ENCODE measurements at regions not wholly inside any gene's neighbourhood (a gene's known extent, or its start where the extent isn't known, plus 50 kb on each side); places are given as distances from the start of the nearest gene placed in this dataset.

DNA sequence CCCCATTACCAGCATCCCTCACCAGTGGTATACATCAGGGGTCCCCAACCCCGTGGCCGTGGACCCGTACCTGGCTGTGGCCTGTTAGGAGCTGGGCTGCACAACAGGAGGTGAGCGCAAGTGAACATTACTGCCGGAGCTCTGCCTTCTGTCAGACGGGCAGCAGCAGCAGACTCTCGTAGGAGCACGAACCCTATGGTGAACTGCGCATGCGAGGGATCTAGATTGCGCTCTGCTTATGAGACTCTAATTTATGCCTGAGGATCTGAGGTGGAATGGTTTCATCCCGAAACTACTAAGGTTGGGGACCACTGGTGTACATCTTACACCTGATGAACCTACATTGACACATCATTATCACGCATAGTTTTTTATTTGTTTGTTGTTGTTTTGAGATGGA is 52.8 kb upstream of the DHX15 start:
- no peak for DNase-seq

DNA sequence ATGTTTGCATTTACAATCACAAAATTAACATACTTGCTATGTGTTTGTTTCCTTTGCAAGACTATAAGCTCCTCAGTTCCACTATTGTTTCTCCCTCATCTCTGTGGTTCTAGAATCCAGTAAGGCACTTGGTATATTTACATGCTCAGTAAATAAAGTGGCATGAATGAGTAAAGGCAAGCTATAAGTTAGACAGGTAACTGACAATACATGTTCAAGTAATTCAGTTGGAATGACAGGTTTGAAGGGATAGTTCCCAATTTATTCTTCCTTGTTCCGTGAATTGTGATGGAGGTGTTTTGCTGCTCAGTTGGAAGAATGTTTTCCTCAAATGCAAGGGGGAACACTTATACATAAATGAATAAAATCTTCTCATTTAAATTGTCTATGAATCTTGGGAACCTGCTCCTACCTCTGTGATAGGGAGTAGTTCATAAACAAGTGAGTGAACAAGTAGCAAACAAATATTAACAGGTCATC is 54.1 kb upstream of the DHX15 start:
- DNase-seq: no peak

DNA sequence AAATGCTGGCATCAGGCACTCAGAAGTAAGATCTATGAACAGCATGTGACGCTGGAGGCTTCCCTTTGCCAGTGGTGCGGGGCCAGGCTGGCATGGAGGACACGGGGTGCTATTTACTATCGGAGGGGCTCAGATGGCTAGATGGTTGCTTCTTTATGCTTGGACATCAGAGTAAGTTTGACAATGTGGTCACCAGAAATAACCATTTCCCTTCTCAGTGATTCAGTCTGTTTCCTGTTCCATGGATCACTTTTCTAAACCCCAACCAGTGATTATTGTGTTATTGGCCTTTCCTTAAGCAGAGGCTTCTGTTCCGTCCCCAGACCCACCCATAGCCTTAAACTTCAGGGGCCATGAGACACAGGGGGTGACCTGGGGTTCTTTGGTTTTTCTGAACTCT is 55.4 kb upstream of the DHX15 start:
- no peak for DNase-seq

DNA sequence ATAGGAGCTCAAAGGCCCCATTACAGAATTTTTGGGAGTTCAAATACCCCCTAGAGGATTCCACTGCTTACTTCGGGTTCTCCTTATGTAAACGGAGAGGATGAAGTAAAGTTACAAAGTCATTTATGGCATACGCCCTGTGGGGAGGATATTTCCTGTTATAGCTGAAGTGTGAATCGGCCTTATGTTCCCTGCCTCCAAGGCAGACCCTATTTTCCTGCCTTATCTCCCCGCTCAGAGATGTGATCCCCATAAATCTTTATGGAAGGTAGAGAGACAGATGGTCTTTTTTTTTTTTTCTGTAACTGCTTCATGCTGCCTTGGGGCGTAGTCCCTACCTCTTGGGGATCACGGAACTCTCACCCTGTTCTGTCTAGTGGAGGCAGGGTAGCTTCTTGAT is 56.0 kb upstream of the DHX15 start:
- DNase-seq: no peak

DNA sequence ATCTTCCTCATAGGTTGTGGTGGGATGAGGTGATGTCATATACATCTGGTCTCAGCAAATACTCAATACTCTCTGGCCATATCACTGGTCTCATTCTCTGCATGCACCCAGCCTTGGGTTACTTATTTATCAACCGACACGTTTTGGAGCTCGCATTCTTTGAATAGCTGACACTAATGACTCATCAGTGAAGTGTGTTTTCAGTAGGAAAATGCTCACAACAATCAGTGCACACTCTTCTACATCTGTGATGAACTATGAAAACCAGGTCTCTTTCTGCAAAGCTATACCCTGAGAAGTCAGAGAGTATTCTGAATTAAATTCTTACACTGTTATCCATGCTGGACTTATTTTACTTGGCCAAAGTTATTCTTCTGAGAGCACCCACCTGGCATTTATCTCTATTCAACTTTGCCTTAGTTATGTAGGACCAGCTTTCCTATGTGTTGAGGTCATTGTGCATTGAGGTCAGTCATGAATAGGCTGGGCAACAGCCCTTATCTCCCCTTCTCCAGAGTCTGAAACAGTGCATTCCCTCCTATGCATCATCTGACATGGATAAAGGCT is 58.7 kb upstream of the DHX15 start:
- no peak for DNase-seq

DNA sequence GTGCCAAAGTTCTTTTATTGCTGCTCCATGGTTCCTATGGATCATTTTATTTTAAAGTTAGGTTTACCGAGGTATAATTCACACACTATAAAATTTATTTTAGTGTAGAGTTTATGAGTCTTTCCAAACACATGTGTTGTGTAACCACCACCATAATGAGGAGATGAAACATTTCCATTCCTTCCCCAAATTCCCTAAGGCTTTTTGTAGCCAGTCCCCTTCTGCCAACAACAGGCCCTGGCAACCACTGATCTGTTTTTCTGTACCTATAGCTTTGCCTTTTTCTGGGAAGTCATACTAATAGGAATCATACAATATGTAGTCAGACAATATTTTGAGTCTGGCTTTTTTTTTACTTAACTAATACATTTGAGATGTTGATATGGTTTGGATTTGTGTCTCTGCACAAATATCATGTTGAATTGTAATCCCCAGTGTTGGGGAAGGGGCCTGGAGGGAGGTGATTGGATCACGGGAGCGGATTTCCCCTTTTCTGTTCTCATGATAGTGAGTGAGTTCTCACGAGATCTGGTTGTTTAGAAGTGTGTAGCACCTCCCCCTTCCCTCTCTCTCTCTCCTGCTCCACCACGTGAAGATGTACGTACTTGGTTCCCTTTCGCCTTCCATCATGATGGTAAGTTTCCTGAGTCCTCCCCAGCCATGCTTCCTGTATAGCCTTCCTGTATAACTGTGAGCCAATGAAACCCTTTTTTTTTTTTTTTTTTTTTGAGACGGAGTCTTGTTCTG is 59.6 kb upstream of the DHX15 start:
- no peak for DNase-seq

DNA sequence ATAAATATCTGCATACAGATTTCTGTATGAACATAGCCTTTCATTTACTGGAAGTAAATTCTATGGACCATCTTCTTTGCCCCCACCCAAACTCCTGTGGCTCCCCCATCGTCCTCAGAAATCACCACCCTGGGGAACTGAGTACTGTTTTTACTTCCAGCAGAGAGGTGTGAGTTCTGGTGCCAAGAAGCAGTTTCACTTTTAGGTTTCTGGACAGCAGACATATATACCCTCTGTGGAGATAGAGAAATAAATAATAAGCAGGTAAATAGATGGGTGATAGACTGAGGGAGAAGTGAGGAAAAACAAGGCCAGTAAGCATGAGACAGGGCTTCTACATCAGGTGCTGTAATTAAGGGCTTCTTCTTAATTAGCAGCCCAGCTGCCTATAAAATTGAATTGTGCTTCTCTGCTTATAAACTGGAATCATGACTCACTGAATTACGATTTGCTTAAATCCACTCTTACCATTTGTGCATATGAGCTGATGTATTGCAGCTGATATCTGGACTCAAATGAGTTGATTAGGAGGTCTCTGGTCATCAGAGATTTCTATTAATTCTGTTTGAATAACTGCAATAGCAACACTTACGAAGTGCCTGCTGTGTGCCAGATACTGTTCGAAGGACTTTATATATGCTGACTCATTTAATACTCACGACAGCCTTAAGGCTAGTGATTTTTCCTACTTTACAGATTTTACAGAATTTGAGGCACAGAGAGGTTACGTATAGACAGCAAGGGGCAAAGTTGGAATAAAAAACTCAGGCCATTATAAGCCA is 60.8 kb upstream of the DHX15 start:
- no peak for DNase-seq

DNA sequence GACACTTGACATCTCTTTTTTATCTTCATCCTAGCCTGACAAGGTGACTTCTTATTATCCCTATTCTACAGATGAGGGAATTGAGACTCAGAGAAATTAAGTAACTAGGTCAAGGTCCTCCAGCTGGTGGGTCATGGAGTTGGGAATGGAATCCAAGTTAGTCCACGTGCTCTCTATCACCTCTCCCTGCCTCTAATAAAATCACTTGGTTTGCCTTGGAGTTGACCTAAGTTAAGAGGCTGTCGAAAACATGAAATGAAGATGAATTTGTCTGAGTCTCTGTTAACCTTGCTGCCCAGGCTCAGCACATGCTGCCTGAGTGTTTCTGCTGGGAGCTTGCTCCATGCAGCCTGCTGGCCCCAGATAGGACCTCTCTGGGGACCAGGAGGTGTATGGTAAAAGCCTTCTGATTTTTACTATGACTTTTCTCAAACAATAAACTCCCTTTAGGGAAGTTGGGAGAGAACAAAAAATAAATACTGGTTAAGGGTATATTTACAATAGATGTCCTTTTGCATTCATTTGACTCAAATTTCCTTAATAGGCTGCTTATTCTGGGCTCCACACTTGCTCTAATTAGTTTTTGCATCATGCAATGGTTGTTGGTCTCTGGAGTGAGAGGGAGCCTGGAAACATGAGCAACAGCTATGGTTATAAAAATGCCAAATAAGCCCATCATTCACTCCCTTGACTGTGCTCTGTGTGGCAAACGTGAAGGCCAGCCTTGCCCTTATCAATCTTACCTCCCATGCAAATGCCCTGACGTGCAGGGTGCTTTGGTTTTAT is 61.6 kb upstream of the DHX15 start:
- DNase-seq: no peak

DNA sequence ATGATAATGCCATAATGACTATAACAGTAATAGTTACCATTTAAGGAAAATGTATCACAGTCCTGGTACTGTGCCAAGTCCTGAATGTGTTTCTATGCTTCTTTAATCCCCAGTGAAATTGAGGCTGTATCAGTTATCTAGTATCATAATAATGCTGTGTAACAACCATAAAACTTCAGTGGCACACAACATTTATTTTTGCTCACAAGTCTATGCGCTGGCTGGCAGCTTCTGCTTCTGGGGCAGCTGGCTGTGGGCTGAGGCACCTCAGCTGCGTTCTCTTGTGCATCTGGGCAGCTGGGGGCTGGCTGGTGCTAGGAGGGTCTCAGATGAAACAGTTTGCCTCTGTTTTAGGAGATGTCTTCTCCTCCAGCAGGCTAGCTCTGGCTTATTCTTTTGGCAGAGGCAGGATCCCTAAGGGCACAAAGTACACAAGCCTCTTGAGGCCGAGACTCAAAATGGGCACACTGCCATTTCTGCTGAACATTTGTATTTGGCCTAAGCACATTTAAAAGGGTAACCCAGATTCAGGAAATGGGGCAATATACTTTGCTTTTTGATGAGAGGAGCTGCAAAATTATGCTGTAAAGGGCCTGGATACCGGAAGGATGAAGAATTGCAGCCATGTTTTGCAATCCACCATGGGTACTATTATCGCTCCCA is 62.6 kb upstream of the DHX15 start:
- DNase-seq: no peak

DNA sequence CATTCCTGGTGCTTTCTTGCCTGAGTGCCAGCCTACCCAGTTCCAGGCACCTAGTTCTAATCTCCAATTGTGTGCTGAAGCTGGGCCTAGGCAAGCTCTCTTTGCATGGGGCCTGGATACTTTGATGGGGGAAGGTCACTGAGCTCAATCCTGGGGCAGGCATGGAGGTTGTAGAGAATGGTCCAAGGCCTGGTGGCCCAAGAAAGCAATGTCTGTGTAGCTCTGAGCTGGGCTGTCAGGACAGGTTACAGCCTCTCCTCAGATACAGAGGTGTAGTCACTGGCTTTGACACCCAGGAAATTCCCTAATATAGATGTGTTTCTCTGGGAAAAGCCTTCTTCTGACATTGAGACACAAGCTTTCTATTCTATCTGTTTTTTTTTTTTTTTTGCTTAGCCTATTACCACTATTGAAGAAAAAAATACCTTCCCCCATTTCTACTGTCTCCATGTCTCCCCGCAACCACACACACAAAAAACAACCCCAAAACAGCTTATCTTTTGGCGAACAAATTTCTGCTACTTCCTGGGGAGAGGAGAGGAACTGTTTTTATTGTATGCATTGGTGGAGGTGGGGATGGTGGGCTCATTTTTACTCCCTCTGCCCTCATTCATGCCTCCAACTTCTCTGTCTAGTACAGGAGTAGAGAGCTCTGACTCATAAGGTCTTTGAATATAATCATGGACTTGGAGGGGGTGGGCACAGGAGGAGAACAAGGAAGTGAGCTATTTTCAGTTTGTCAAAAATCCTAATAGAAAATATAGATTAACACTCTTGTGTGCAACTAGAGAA is 66.7 kb upstream of the DHX15 start:
- DNase-seq: no peak

DNA sequence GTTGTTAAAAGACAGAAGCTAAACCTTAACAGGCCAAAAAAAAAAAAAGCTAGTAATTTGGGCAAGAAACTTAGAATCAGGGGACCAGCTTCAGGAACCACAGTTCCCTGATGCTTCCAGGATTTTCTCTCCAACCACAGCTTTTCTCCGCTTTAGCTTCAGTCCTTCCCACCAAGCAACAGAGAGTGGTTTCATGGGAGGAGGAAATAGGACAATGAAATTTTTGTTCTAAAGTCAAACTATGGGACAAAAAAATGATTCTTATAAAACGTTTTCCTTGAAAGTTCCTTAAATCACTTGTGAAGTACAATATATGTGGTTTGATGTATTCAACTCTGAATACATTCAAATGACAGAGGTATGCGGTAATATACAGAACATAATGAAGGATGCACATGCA is 71.0 kb upstream of the DHX15 start:
- no peak for DNase-seq

DNA sequence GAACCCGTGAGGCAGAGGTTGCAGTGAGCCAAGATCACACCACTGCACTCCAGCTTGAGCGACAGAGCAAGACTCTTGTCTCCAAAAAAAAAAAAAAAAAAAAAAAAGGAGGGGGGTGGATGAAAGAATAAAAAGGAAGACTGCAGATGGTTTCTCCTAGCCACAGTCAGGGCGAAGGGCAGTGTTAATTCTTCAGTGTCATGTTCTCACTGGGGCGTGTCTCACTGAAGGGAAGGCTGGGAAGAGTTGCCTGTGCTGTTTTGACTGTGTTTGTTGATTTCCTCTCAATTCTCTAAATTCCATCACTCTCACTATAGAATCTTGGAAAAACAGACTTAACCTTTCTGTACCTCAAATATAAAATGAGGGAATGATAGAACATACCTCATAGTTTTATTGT is 71.6 kb upstream of the DHX15 start:
- DNase-seq: no peak

DNA sequence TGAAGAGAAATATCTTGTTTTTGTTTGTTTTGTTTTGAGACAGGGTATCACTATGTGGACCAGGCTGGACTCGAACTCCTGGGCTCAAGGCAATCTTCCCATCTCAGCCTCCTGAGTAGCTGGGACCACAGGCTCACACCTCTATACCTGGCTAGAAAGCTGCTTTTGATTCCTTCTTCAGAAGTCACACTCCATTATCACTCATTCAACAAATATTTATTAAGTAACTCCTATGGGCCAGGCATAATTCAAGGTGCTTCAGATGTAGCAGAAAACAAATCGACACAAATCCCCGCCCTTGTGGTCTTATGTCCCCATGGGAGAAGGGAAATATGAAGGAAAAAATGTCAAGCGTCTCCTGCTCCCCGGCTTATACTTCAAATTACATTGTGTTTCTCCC is 72.6 kb upstream of the DHX15 start:
- no peak for DNase-seq

DNA sequence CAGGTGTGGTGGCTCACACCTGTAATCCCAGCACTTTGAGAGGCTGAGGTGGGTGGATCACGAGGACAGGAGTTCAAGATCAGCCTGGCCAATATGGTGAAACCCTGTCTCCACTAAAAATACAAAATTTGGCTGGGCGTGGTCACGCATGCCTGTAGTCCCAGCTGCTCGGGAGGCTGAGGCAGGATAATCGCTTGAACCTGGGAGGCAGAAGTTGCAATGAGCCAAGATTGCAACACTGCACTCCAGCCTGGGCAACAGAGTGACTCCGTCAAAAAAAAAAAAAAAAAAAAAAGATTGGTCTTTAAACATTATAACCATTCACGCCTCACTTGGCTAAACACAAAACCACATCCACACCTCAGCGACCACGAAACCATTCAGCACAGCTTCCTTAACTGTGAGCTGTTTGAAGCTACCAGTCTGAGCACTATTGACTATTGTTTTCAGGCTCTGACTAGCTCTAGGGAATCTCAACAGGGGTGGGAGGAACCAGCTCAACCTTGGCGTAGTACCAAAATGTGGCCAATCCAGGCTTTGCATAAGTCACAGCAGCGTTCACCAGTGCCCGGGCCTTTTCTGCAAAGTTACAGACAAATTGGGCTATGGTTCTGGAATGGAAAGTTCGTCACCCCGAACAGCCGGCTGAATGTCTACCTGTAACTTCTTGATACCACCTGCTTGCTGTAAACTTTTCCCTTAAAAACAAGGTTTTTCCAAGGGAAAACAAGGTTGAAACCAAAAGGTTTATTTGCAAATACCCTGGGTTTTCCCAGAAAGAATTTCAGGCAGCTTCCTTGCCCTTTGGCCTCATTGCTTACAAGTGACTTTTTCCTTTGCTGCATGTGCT is 73.6 kb upstream of the DHX15 start:
- DNase-seq: peak; percentile 59

DNA sequence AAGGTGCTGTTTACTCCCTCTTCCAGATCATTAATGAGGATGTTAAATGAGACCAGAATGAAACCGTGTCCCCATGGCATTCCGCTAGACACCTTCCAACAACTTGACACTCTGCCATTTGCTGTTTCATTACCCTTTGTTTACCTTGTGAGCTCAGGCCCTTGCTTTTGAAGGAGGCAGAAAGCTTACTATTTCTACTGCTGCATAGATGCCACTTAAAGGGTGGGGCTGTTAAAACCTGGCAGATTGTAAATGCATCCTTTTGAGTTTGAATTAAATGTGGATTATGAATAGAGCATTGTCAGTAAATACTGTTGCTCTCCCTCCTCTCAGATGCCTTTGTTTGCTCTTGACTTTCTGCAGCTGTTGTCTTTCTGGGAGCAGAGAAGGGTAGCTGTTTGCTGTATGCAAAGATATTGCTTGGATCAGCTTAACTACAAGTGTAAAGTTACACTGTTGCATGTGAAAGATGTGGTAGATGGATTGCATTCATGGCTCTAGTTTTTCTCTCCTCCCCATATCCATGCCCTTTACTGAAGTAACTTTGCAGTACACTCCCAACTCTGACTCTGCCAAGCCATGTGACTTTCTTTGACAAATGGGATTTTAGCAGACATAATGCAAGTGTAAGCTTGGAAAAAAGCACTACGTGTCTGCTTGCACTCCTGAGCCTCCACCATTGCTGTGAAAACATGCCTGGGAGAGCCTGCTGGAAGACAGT is 75.0 kb upstream of the DHX15 start:
- peak; percentile 39 for DNase-seq

DNA sequence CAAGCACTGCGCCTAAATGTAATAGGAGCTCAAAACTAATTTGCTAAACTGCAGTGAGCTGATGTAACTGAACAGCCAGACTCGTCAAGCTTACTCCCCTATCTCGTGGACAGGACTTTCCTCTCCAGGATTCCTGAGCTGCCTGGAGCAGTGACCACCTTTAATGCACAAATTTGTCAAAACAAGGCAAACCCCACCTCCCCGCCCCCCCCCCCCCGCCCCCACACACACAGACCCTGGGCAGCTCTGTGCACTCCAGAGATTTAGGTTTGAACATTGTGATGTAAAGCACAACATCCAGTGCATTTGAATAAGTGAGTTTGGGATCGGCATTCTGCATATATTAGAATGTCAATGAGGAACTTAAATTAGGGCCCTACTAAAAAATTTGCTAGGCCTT is 77.7 kb upstream of the DHX15 start:
- no peak for DNase-seq

DNA sequence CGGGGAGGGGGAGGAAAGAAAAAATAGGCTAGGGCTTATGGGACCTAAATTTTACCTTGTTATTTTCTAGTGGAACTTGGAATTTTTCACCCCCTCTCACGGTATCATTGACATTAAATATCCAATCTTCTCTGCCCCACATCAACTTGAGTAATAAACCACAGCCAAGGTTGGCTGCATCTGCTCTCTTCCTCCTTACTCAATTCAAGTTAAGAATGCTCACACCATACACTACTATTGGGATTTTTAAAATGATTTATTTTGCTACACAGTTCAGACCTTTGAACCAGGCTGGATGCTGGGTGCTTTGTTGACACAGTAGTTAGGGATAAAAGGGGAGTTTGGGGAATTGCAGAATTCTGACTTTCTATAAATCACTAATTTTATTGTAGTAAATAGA is 78.2 kb upstream of the DHX15 start:
- DNase-seq: no peak

DNA sequence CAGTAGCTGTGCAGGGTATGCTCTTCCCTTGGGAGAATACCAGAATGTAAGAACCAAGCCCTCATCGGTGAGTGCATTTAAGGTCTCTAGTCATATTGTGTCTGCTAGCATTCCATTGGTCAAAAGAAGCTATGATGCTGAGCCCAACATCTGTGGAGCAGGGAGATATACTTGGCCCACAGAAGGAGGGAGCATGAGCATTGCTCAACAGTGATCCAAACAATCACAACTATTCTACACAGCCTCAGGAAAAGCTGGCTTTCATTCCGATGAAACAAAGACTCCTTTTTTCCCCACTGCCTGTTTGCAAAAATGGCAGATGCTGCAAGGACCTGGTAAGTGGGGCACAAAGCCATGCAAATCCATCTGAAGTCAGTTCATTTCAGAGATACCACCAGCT is 80.6 kb upstream of the DHX15 start:
- no peak for DNase-seq

DNA sequence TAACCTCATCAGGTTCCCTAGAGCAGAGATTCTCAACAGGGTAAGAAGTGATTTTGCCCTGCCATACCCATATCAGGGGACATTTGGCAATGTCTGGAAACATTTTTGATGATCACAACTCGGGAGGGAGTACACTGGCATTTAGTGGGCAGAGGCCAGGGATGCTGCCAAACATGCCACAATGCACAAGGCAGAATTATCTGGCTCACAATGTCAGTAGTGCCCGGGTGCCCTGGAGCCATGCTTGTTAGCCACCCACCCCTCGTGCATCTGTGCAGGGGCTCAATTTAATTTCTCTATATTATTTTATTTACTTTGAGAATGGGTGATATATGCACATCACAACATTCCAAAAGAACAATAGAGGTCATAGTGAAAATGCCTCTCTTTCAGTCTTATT is 82.0 kb upstream of the DHX15 start:
- no peak for DNase-seq

DNA sequence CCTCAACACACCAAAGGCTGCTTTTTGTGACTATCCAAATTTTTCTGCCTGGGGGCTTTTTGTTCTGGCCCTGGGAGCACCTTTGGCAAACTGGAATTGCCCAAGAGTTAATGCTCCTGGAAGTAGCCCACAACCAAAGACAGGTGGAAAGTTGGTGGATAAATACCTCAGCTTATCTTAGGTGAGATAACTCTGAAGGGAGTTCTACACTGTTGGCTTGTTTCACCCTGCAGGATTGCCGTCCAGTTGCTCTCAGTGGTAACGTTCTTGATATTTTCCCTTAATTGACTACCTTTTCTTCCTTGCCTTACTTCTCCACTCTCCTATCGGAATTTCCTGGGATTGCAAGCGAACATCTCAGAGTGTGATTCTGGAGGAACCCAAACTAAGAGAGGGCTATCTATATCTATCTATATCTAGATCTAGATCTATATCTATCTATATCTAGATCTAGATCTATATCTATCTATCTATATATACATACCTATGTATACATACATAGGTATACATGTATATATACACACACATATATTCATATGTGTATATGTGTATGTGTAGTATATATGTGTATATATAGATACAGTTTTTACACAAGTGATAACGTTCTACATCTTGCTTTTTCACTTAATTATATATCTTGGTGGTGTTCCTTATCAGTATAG is 82.6 kb upstream of the DHX15 start:
- DNase-seq: no peak

Measured in DMS79 treated with DMSO at 0.1 percent for 48 hours (cell line).